Memory B cell (primary cell): ENCODE measurements at regions not wholly inside any gene's neighbourhood (a gene's known extent, or its start where the extent isn't known, plus 50 kb on each side); places are given as distances from the start of the nearest gene placed in this dataset.
"Not testable (repeated sequence)": the region's sequence is repeated elsewhere in the genome, so short reads cannot be mapped to it uniquely, and the experiment has no call there.

Experiments
- ATAC-seq: fragments of 150-1000 bp; cut with Tn5 transposase; 2 replicates; pipeline ENCODE4 v1.10.0; 2021; ENCODE audit warnings: low read depth, mild to moderate bottlenecking, moderate library complexity
- DNase-seq, 2 donors: peaks; one replicate each; pipeline ENCODE4 v3.0.0; 2022; ENCODE audit warnings: low spot score in 2 of 2
- H3K27ac Mint-ChIP-seq: one replicate; pipeline ENCODE4 v1.8.0; 2022; ENCODE audit warnings: mild to moderate bottlenecking, moderate library complexity, mixed read lengths
- H3K27me3 Mint-ChIP-seq: one replicate; pipeline ENCODE4 v1.8.0; 2022; ENCODE audit warnings: mixed read lengths
- H3K36me3 Mint-ChIP-seq: one replicate; pipeline ENCODE4 v1.8.0; 2022; ENCODE audit warnings: mild to moderate bottlenecking, mixed read lengths
- H3K4me1 Mint-ChIP-seq: one replicate; pipeline ENCODE4 v1.8.0; 2022; ENCODE audit warnings: mixed read lengths
- H3K4me3 Mint-ChIP-seq: one replicate; pipeline ENCODE4 v1.8.0; 2022; ENCODE audit warnings: mild to moderate bottlenecking, moderate library complexity, mixed read lengths
- H3K9me3 Mint-ChIP-seq: one replicate; pipeline ENCODE4 v1.8.0; 2022; ENCODE audit warnings: mixed read lengths

DNA sequence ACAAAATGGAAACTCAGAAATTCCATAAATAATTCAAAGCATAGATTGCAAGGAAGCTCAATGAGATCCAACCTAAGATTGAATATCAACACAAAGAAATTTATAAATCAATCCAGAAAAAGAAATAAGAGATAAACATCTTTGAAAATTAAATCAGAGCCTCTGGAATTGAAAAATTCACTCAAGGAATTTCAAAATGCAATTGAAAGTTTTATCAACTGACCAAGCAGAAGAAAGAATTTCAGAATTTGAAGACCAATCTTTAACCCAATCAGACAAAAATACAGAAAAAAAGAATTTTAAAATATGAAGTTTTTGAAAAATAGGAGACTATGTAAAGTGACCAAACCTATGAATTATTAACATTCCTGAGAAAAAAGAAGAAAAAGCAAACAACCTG lies 134.1 kb downstream of the GASK1B start:
- no peak overlapping the region for H3K4me3 Mint-ChIP-seq
- H3K9me3 Mint-ChIP-seq = peaks cover 8% of the 10 kb centered on the region
- H3K27me3 Mint-ChIP-seq = no peaks in the 10 kb centered on the region
- H3K27ac Mint-ChIP-seq = no peak overlapping the region
- no peak for ATAC-seq
- DNase-seq = no peak
- H3K4me1 Mint-ChIP-seq = no peaks in the 10 kb centered on the region
- no peaks in the 10 kb centered on the region for H3K36me3 Mint-ChIP-seq

DNA sequence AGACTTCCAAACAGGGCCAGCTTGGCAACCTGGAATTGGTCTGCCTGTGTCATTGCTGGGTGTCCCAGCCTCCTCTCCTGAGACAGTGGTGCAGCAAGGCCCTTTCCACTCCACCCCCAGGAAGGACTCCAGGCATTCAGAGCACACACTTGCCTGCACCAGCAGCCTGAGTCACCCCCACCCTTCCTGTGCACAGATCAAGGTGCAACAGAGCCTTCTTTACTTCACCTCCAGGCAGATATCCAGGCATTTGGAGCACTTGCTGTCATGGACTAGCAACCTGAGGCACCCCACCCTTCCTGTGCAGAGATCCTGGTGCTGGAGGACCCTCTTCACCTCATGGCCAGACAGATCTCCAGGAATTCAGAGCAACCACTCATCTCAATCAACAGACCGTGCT lies 135.8 kb downstream of the GASK1B start:
- H3K27me3 Mint-ChIP-seq = no peaks in the 10 kb centered on the region
- DNase-seq (no peak), ATAC-seq (no peak)
- H3K27ac Mint-ChIP-seq = no peak overlapping the region
- no peaks in the 10 kb centered on the region for H3K36me3 Mint-ChIP-seq
- H3K9me3 Mint-ChIP-seq = peaks cover 8% of the 10 kb centered on the region
- H3K4me3 Mint-ChIP-seq = no peak overlapping the region
- no peaks in the 10 kb centered on the region for H3K4me1 Mint-ChIP-seq

DNA sequence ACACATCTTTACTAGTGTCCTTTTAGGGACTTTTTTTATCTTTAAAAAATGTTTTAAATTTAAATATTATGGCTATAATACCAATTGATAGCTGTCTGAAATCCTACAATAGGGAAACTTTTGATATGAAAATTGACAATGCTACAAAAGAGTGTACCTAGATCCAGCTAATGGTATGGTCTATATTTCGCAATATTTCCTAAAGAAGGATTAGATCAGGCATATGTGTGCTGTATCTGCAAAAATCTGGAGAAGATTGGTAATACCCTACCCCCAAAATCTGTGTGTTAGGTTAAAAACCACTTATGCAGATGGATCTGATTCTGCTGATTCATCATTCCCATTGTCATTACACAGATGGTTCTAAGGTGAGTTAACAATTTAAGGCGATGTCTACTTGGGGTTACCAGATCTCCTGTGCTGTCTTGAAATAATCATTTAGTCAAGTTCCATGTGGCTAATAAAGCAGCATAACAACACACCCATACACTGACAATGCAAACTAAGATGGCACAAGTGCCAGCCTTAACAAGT lies 137.1 kb downstream of the GASK1B start:
- H3K4me1 Mint-ChIP-seq = no peaks in the 10 kb centered on the region
- H3K36me3 Mint-ChIP-seq = no peaks in the 10 kb centered on the region
- H3K27ac Mint-ChIP-seq = no peak overlapping the region
- DNase-seq (no peak), ATAC-seq (no peak)
- no peak overlapping the region for H3K4me3 Mint-ChIP-seq
- H3K9me3 Mint-ChIP-seq = peaks cover 4% of the 10 kb centered on the region
- H3K27me3 Mint-ChIP-seq = no peaks in the 10 kb centered on the region

DNA sequence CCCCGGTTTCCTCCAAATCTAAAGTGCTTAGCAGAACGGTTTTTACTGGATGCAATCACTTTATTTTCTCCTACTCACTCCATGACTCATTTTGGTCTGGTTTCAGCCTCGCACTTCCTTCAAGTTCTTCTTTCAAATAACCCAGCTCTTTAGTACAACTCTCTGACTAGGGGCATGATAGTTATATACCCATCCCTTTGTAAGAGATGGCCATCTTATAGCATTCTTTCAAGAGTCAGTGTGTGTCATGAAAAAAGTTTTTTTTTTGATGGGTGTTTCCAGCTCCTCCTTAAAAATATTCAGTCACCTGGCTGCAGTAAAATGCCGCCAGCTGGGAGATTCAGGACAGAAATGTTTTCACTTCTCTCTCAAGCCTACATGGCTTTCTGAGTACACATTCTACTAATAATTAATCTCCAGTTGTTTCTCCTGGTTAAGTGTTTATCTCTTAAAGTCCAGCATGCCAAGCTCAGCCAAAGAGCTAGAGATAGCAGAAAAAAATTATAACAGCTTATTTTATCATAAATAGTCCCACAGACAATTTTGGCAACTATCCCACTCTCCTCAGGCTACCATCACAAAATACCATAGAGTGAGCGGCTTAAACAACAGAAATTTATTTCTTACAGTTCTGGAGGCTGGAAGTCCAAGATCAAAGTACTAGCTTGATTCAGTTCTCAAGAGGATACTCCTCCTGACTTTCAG lies 139.3 kb downstream of the GASK1B start:
- Mint-ChIP-seq H3K36me3 (no peaks in the 10 kb centered on the region), H3K4me3 (no peak overlapping the region), H3K9me3 (peaks cover 2% of the 10 kb centered on the region), H3K27me3 (no peaks in the 10 kb centered on the region), H3K27ac (no peak overlapping the region), H3K4me1 (no peaks in the 10 kb centered on the region)
- DNase-seq (no peak), ATAC-seq (no peak)

DNA sequence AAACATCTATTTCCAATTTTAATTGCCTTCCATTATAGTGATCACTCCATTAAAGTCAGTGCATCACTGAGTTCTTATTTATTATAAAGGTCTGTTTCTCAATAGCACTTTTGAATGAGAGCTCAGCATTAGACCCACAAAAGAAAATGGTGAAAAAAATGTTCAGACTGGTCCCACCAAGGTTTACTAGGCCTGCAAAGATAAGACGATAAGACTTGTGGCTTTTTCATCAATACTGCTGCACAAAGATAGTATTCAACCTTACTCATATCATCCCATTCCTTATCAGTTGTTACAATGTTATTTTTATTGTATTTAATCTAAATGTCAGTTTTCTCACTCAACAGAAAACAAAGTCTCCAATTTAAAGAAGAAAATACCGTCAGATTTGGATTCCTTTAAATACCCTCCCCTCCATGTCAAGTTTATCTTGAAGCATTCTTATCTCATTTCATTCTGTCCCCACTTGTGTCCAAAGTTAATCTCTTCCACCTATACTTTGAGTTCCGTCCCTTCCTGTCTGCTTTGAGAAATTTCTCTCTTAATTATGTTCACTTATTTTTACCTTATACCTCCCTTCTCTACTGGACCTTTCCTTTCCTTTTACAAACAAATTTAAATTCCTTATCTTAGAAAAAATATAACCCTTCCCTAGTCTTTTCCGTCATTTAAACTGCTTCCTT lies 140.0 kb downstream of the GASK1B start:
- no peak overlapping the region for H3K27ac Mint-ChIP-seq
- H3K36me3 Mint-ChIP-seq = no peaks in the 10 kb centered on the region
- H3K4me1 Mint-ChIP-seq = no peaks in the 10 kb centered on the region
- DNase-seq (no peak), ATAC-seq (no peak)
- H3K4me3 Mint-ChIP-seq = no peak overlapping the region
- H3K27me3 Mint-ChIP-seq = no peaks in the 10 kb centered on the region
- peaks cover 4% of the 10 kb centered on the region for H3K9me3 Mint-ChIP-seq

DNA sequence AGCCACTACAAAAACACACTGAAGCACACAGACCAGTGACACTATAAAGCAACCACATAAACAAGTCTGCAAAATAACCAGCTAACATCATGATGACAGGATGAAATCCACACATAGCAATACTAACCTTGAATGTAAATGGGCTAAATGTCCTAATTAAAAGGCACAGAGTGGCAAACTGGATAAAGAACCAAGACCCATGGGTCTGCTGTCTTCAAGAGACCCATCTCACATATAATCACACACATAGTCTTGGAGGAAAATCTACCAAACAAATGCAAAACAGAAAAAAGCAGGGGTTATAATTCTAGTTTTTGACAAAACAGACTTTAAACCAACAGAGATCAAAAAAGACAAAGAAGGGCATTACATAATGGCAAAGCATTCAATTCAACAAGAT lies 144.4 kb downstream of the GASK1B start:
- not testable (repeated sequence) for ATAC-seq, H3K4me3 Mint-ChIP-seq, H3K27ac Mint-ChIP-seq, H3K27me3 Mint-ChIP-seq, H3K4me1 Mint-ChIP-seq, DNase-seq, H3K36me3 Mint-ChIP-seq, H3K9me3 Mint-ChIP-seq

DNA sequence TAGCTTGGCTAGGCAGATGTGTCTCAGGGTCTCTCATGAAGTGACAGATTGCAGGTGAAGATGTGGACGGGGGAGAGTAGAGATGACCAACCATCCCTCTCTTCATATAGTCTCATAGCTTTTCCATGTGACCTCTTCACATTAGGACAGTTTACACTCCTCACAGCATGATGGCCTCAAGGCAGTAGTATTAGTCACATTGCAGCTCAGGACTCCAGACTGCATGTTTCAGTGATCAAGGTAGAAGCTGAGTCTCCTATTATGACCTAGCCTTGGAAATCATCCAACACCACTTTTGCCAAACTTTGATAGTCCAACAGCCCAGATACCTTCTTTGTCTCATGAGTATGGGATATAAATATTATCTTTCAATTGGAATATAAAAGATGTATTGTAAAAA lies 147.7 kb downstream of the GASK1B start:
- no peak overlapping the region for H3K27ac Mint-ChIP-seq
- no peak for ATAC-seq
- no peaks in the 10 kb centered on the region for H3K27me3 Mint-ChIP-seq
- peaks cover 4% of the 10 kb centered on the region for H3K9me3 Mint-ChIP-seq
- no peak for DNase-seq
- no peaks in the 10 kb centered on the region for H3K36me3 Mint-ChIP-seq
- no peaks in the 10 kb centered on the region for H3K4me1 Mint-ChIP-seq
- H3K4me3 Mint-ChIP-seq = no peak overlapping the region

DNA sequence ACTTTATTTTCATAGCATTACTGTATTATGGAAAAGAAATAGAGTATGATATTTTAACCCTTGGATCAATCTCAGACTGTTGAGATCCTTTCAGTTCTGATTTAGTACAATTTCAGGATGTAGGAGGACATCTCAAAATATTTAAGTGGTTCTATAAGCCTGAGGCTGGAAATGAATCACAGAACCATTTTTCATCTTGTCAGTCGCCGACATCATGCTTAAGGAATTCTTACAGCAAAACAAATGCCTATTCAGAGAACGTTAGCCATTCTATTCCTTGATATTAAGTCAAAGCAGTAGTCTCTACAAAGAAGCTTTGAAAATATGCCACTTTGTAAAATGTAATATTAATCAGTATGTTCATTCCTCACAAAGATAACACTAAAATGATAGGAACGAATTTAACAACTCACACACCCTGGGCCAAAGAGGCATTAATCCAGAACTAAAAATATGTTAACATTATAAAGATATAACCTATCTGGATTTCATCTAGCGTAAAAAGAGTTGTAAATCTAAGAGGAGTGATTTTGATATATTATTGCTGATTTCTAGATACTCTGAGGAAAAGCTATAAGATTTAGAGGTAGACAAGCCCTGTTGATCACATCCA lies 152.0 kb downstream of the GASK1B start:
- no peaks in the 10 kb centered on the region for H3K9me3 Mint-ChIP-seq
- DNase-seq (no peak), ATAC-seq (no peak)
- no peak overlapping the region for H3K27ac Mint-ChIP-seq
- no peak overlapping the region for H3K4me3 Mint-ChIP-seq
- H3K4me1 Mint-ChIP-seq = no peaks in the 10 kb centered on the region
- H3K36me3 Mint-ChIP-seq = no peaks in the 10 kb centered on the region
- H3K27me3 Mint-ChIP-seq = no peaks in the 10 kb centered on the region

DNA sequence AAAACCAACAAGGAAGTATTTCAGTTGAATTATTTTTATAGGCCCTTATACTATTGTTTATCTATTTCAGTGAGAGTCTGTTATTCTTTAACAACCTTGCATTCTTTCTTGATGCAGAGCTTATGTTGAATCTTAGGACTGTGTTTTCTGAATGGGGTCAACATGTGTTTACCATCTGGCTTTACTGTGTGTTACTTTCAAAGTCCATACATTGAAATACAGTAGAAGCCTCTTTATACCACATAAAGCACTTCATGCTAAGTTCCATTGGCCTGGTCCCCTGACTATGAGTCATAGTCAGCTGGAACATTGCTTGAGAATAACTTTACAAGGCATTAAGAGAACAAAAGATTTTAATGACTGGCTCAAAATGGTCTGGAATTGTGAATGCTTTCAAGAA lies 152.6 kb downstream of the GASK1B start:
- no peak overlapping the region for H3K4me3 Mint-ChIP-seq
- no peaks in the 10 kb centered on the region for H3K36me3 Mint-ChIP-seq
- DNase-seq (no peak), ATAC-seq (no peak)
- no peak overlapping the region for H3K27ac Mint-ChIP-seq
- H3K27me3 Mint-ChIP-seq = no peaks in the 10 kb centered on the region
- no peaks in the 10 kb centered on the region for H3K4me1 Mint-ChIP-seq
- H3K9me3 Mint-ChIP-seq = no peaks in the 10 kb centered on the region

DNA sequence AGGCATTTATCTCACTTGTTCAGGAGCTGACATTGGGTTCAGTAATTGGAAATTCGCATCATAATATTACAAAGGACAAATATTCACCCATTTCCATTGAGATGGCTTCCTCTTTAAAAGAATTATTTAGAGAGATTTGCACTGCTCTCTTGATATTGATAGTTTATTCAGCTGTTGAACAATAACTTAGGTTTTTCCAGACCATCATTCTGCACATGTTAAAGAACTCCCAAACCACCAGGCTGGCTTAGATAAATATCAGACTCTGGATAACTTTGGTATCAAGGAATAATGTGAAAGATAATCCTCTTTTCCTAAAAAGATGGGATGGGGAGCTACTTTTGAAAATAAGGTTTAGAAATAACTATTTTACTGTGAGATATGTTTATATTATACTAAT lies 154.0 kb downstream of the GASK1B start:
- H3K27me3 Mint-ChIP-seq = no peaks in the 10 kb centered on the region
- H3K27ac Mint-ChIP-seq = no peak overlapping the region
- no peaks in the 10 kb centered on the region for H3K4me1 Mint-ChIP-seq
- H3K4me3 Mint-ChIP-seq = no peak overlapping the region
- H3K9me3 Mint-ChIP-seq = no peaks in the 10 kb centered on the region
- DNase-seq (no peak), ATAC-seq (no peak)
- no peaks in the 10 kb centered on the region for H3K36me3 Mint-ChIP-seq

DNA sequence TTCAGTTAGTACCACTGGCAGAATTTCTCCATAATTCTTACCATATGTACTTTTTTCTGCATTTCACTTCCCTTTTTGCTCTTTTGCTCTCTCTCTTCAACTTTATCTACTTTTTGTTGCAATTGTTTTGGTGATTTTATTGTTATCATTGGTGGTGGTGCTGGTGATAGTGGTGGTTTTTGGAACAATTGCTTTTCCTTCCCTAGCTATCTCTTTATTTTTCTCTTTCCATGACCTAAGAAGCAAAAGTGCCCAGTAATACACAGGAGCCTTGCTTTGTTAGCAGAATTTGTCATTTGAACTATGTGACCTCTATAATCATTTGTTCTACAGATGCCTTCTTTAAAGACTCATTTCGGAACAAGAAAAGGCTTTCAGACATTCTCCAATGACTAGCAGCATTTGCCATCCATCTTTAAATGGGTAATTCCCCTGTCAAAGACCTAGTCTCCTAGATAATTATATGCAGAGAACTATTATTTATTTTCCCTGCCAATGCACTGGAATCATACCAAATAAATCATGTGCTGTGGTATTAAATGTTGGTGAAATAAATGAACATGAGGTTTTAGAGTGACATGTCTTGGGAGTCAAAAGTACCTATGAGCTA lies 154.5 kb downstream of the GASK1B start:
- H3K4me1 Mint-ChIP-seq = no peaks in the 10 kb centered on the region
- no peak overlapping the region for H3K27ac Mint-ChIP-seq
- no peaks in the 10 kb centered on the region for H3K27me3 Mint-ChIP-seq
- DNase-seq = no peak
- H3K9me3 Mint-ChIP-seq = no peaks in the 10 kb centered on the region
- no peak for ATAC-seq
- H3K36me3 Mint-ChIP-seq = no peaks in the 10 kb centered on the region
- H3K4me3 Mint-ChIP-seq = no peak overlapping the region

DNA sequence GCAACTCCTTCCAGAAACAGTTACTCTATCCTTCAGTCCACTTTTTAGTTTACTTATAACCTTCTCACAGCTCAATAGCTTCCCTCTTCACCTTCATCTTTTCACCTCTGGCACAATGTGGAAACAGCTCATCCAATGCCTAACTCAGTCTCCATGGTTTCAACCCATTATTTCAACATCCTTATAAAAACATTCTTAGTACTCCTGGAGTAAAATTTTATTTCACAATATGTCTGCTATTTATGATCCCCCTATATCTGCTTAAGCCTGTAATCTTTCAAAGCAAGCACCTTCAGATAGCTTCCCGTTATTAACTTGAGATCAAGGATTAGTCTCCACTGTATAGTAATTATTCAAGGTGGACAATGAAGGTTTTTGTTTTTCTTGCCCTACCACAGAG lies 156.3 kb downstream of the GASK1B start:
- no peak for DNase-seq
- no peaks in the 10 kb centered on the region for H3K36me3 Mint-ChIP-seq
- H3K27me3 Mint-ChIP-seq = no peaks in the 10 kb centered on the region
- H3K4me3 Mint-ChIP-seq = no peak overlapping the region
- no peak for ATAC-seq
- H3K4me1 Mint-ChIP-seq = no peaks in the 10 kb centered on the region
- H3K27ac Mint-ChIP-seq = no peak overlapping the region
- no peaks in the 10 kb centered on the region for H3K9me3 Mint-ChIP-seq

DNA sequence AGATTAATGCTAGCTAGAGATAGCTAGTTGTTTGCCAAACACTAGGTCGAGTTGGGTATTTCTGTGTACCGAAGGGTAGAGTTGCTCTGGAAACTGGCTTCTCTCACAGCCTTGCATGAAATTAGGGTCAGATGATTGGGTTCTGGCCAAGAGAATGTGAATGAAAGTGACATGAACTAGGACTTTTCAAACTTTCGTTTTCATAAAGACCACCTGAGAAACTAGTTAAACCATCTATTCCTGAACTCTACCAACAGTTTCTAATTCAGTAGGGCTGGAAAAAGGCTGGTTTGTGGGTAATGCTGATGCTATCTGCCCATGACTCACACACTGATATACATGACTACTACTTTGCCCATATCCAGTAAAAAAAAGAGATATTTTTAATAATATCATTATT lies 157.6 kb downstream of the GASK1B start:
- no peak for ATAC-seq
- Mint-ChIP-seq H3K27ac (no peak overlapping the region), H3K9me3 (no peaks in the 10 kb centered on the region), H3K36me3 (no peaks in the 10 kb centered on the region), H3K4me1 (no peaks in the 10 kb centered on the region), H3K4me3 (no peak overlapping the region), H3K27me3 (no peaks in the 10 kb centered on the region)
- DNase-seq = no peak

DNA sequence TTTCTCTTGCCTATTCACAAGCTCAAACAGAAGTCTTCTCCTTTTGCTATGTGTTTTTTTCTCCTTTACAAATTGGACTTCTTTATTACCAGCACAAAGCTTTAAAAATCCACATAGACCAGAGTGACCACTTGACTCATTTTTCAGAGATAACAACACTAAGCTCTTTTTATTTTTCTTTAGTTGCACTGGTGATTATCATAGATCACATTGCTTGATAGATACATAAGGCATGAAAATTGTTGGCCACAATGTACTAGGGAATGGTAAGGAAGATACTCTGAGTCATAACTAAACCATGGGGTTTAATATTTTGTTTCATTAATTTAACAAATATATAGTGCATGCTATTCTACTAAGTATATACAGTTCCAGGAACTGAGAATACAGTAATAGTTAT lies 159.0 kb downstream of the GASK1B start:
- H3K27ac Mint-ChIP-seq = no peak overlapping the region
- H3K4me3 Mint-ChIP-seq = no peak overlapping the region
- H3K9me3 Mint-ChIP-seq = no peaks in the 10 kb centered on the region
- ATAC-seq (no peak), DNase-seq (no peak)
- no peaks in the 10 kb centered on the region for H3K27me3 Mint-ChIP-seq
- H3K4me1 Mint-ChIP-seq = no peaks in the 10 kb centered on the region
- no peaks in the 10 kb centered on the region for H3K36me3 Mint-ChIP-seq
